ENCODE measurements at regions not wholly inside any gene's neighbourhood (a gene's known extent, or its start where the extent isn't known, plus 50 kb on each side); places are given as distances from the start of the nearest gene placed in this dataset.

GRCh38 chr3:150084128-150084527 is 113.4 kb upstream of the PFN2 start:
- H3K4me1 ChIP-seq = no peaks in the 10 kb centered on the region
- H3K27ac ChIP-seq = no peak overlapping the region
- ATAC-seq (no peak), DNase-seq (no peak)
- no peaks in the 10 kb centered on the region for H3K27me3 ChIP-seq
- H3K9me3 ChIP-seq = no peaks in the 10 kb centered on the region
- H3K4me3 ChIP-seq = no peak overlapping the region
- no peaks in the 10 kb centered on the region for H3K36me3 ChIP-seq
- no peak for TF ChIP-seq CTCF (IDR thresholded peaks at IDR 0.05)
- intact Hi-C loops (cut with DNase I) = no loop called here

DNA sequence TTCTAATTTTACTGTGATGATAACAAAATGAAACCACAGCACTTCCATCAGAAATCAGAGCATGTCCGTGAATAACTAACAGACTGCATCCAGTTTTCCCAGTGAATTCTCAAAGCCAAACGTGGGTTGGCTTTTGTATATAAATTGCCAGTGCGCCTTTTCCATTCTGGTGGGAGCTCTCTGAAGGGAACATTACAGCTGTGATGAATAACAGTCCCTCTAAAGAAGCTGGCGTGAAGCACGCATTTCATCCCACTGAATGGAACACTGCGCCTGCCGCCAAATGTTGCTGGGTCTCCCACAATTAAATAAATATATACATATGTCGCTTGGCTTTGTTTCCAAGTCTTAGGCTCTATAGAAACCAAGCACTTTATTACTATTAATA is 113.0 kb upstream of the PFN2 start:
- Histone ChIP-seq H3K27me3 (no peaks in the 10 kb centered on the region), H3K9me3 (no peaks in the 10 kb centered on the region), H3K4me1 (no peaks in the 10 kb centered on the region), H3K36me3 (no peaks in the 10 kb centered on the region), H3K27ac (no peak overlapping the region), H3K4me3 (peak overlapping the region; percentile 19)
- DNase-seq = no peak
- no peak for TF ChIP-seq CTCF (IDR thresholded peaks at IDR 0.05)
- intact Hi-C loops (cut with DNase I) = no loop called here
- no peak for ATAC-seq

GRCh38 chr3:150082898-150083654 is 112.4 kb upstream of the PFN2 start:
- H3K27me3 ChIP-seq = no peaks in the 10 kb centered on the region
- DNase-seq (no peak), ATAC-seq (no peak)
- no peak overlapping the region for H3K27ac ChIP-seq
- H3K4me3 ChIP-seq = peak overlapping the region; percentile 19
- TF ChIP-seq CTCF (IDR thresholded peaks at IDR 0.05) = no peak
- no peaks in the 10 kb centered on the region for H3K9me3 ChIP-seq
- no peaks in the 10 kb centered on the region for H3K4me1 ChIP-seq
- intact Hi-C loops (cut with DNase I) = no loop called here
- no peaks in the 10 kb centered on the region for H3K36me3 ChIP-seq

GRCh38 chr3:150081084-150081483 is 110.4 kb upstream of the PFN2 start:
- Histone ChIP-seq H3K4me1 (no peaks in the 10 kb centered on the region), H3K36me3 (no peaks in the 10 kb centered on the region), H3K4me3 (no peak overlapping the region), H3K27ac (no peak overlapping the region), H3K27me3 (no peaks in the 10 kb centered on the region), H3K9me3 (peaks cover 9% of the 10 kb centered on the region)
- TF ChIP-seq CTCF (IDR thresholded peaks at IDR 0.05) = no peak
- no peak for ATAC-seq
- intact Hi-C loops (cut with DNase I) = no loop called here
- no peak for DNase-seq

DNA sequence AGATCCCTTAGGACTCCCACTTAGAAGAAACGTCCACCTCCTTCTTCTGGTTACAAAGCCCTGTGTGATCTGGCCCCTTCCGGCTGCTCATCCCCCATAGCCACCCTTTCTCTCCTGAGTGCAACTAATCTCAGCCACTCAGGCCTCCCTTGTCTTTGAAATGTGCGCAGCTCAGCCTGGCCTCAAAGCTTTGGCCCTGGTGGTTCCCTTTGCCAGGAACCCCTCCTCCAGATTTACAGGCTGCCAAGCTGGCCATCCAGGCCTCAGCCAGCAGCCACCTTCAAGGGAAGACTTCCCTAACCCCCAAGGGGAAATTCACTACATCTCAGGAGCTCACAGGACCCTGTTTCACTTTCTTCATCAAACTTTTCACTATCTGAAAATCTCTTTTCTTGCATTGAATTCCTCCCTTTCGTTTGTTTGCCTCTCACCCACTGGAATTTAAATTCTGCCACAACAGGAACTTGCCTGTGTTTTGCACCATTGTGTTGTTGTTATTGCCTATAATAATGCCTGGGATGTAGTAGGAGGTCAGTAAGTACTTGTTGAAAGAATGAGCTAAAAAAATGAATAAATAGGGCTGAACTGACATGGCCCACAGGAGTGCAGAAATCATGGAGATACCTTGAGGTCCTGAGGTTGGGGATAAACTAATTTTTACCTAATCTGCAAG is 109.5 kb upstream of the PFN2 start:
- DNase-seq (no peak), ATAC-seq (no peak)
- no peaks in the 10 kb centered on the region for H3K36me3 ChIP-seq
- no peak for TF ChIP-seq CTCF (IDR thresholded peaks at IDR 0.05)
- no peaks in the 10 kb centered on the region for H3K27me3 ChIP-seq
- H3K27ac ChIP-seq = no peak overlapping the region
- peaks cover 9% of the 10 kb centered on the region for H3K9me3 ChIP-seq
- intact Hi-C loops (cut with DNase I) = no loop called here
- no peaks in the 10 kb centered on the region for H3K4me1 ChIP-seq
- H3K4me3 ChIP-seq = no peak overlapping the region

Measured in upper lobe of right lung (tissue), 1 donor.